GM23338 (cell line): ENCODE measurements at regions not wholly inside any gene's neighbourhood (a gene's known extent, or its start where the extent isn't known, plus 50 kb on each side); places are given as distances from the start of the nearest gene placed in this dataset.

Experiments used
- ATAC-seq: fragments of 200-7000 bp; cut with Tn5 transposase; 3 replicates; pipeline ENCODE4 v1.9.1; 2020
- DNase-seq: peaks from one replicate; pipeline ENCODE4 v3.0.0-alpha.2; 2015; ENCODE audit warnings: low spot score
- H2AFZ ChIP-seq: fragments of 200-600 bp; sonication (generic); 2 replicates; pipeline ENCODE4 v1.8.0; 2016; ENCODE audit warnings: antibody characterized with exemption, mild to moderate bottlenecking, moderate library complexity
- H3F3A ChIP-seq: fragments of 200-600 bp; sonication (generic); replicated peaks from 2 replicates; pipeline ENCODE4 v1.8.0; 2017; ENCODE audit warnings: antibody characterized with exemption, mixed run types, low read depth
- H3K27ac ChIP-seq: fragments of 200-600 bp; sonication (generic); 2 replicates; pipeline ENCODE4 v1.6.1; 2016; ENCODE audit warnings: low read depth
- H3K27me3 ChIP-seq: fragments of 200-600 bp; sonication (generic); 2 replicates; pipeline ENCODE4 v1.8.0; 2016; ENCODE audit warnings: mild to moderate bottlenecking, mixed run types, moderate library complexity; ENCODE audit not compliant: insufficient read depth
- H3K36me3 ChIP-seq: fragments of 200-600 bp; sonication (generic); 2 replicates; pipeline ENCODE4 v1.8.0; 2016; ENCODE audit warnings: mild to moderate bottlenecking; ENCODE audit not compliant: insufficient read depth
- H3K4me1 ChIP-seq: fragments of 200-600 bp; sonication (generic); 2 replicates; pipeline ENCODE4 v1.8.0; 2016; ENCODE audit warnings: mild to moderate bottlenecking, moderate library complexity; ENCODE audit not compliant: insufficient read depth
- H3K4me2 ChIP-seq: fragments of 200-600 bp; sonication (generic); 2 replicates; pipeline ENCODE4 v1.7.1; 2017; ENCODE audit warnings: mixed run types
- H3K4me3 ChIP-seq: fragments of 200-600 bp; sonication (generic); 2 replicates; pipeline ENCODE4 v1.6.1; 2016; ENCODE audit warnings: mixed run types
- H3K79me2 ChIP-seq: fragments of 200-600 bp; sonication (generic); replicated peaks from 2 replicates; pipeline ENCODE4 v1.8.0; 2017; ENCODE audit warnings: mild to moderate bottlenecking; ENCODE audit not compliant: insufficient read depth
- H3K9me2 ChIP-seq: fragments of 200-600 bp; sonication (generic); 2 replicates; pipeline ENCODE4 v1.8.0; 2017; ENCODE audit not compliant: insufficient read depth
- H4K20me1 ChIP-seq: fragments of 200-600 bp; sonication (generic); replicated peaks from 2 replicates; pipeline ENCODE4 v1.8.0; 2017; ENCODE audit warnings: mild to moderate bottlenecking; ENCODE audit not compliant: insufficient read depth
- H3K27ac Mint-ChIP-seq: 2 replicates; pipeline ENCODE4 v1.8.0; 2020; ENCODE audit warnings: inconsistent platforms, mild to moderate bottlenecking, moderate library complexity, mixed read lengths
- H3K27me3 Mint-ChIP-seq: 3 replicates; pipeline ENCODE4 v1.8.0; 2022; ENCODE audit warnings: low read depth, mild to moderate bottlenecking, moderate library complexity, mixed read lengths, inconsistent platforms; ENCODE audit not compliant: insufficient read depth, poor library complexity
- H3K36me3 Mint-ChIP-seq: 3 replicates; pipeline ENCODE4 v1.8.0; 2021; ENCODE audit warnings: low read depth, mild to moderate bottlenecking, inconsistent platforms, moderate library complexity, mixed read lengths
- H3K4me1 Mint-ChIP-seq: 3 replicates; pipeline ENCODE4 v1.8.0; 2020; ENCODE audit warnings: mild to moderate bottlenecking, inconsistent platforms, mixed read lengths
- H3K4me3 Mint-ChIP-seq: 3 replicates; pipeline ENCODE4 v1.8.0; 2021; ENCODE audit warnings: moderate library complexity, mild to moderate bottlenecking, inconsistent platforms, mixed read lengths
- H3K9me3 Mint-ChIP-seq: 3 replicates; pipeline ENCODE4 v1.8.0; 2020; ENCODE audit warnings: moderate library complexity, mild to moderate bottlenecking, inconsistent platforms, mixed read lengths
- EZH2 ChIP-seq: fragments of 200-600 bp; sonication (generic); IDR thresholded peaks from one replicate; pipeline ENCODE4 v1.8.0; 2017; ENCODE audit warnings: antibody characterized with exemption, mild to moderate bottlenecking, low read depth; ENCODE audit not compliant: unreplicated experiment
- EZH2phosphoT487 ChIP-seq: fragments of 200-600 bp; sonication (generic); IDR thresholded peaks from one replicate; pipeline ENCODE4 v1.8.1; 2018; ENCODE audit warnings: antibody characterized with exemption; ENCODE audit not compliant: unreplicated experiment
- JUNB ChIP-seq: IDR thresholded peaks from one replicate; pipeline ENCODE4 v1.6.1; 2016; ENCODE audit warnings: antibody characterized with exemption; ENCODE audit not compliant: unreplicated experiment
- NANOG ChIP-seq: IDR thresholded peaks from 2 replicates; pipeline ENCODE4 v1.6.1; 2016; ENCODE audit warnings: antibody characterized with exemption, borderline replicate concordance
- POLR2AphosphoS5 ChIP-seq: IDR thresholded peaks from 2 replicates; pipeline ENCODE4 v1.6.1; 2016; ENCODE audit warnings: antibody characterized with exemption, low read depth
- STAT1 ChIP-seq: IDR thresholded peaks from one replicate; pipeline ENCODE4 v1.6.1; 2016; ENCODE audit warnings: antibody characterized with exemption; ENCODE audit not compliant: unreplicated experiment
- ZNF114 ChIP-seq: fragments of 250-450 bp; sonication (Bioruptor Pico); IDR thresholded peaks from 2 replicates; pipeline ENCODE4 v1.5.0; 2020; ENCODE audit warnings: mild to moderate bottlenecking, moderate library complexity
- ZNF331 ChIP-seq: fragments of 250-450 bp; sonication (Bioruptor Pico); IDR thresholded peaks from 2 replicates; pipeline ENCODE4 v1.5.0; 2020; ENCODE audit warnings: low read depth, mild to moderate bottlenecking, moderate library complexity
- ZNF462 ChIP-seq: fragments of 250-450 bp; sonication (Bioruptor Pico); IDR thresholded peaks from 2 replicates; pipeline ENCODE4 v1.5.0; 2020; ENCODE audit warnings: mild to moderate bottlenecking, moderate library complexity
- TF ChIP-seq, protein P1 (sequence below): IDR thresholded peaks from one replicate; pipeline ENCODE4 v1.6.1; 2018; ENCODE audit warnings: antibody characterized with exemption; ENCODE audit not compliant: unreplicated experiment
- TF ChIP-seq, protein P2 (sequence below), 2 experiments: fragments of 200-600 bp in 1 of 2; sonication (generic) in 1 of 2; conservative IDR thresholded peaks; 2 replicates each; pipeline versions ENCODE4 v1.5.1 to v1.6.1; 2016 to 2017; ENCODE audit warnings: antibody characterized with exemption in 2 of 2, low read depth in 2 of 2, mild to moderate bottlenecking in 2 of 2, moderate library complexity in 1 of 2
- TF ChIP-seq, protein P3 (sequence below): IDR thresholded peaks from 2 replicates; pipeline ENCODE4 v1.6.1; 2016; ENCODE audit warnings: antibody characterized with exemption

DNA sequence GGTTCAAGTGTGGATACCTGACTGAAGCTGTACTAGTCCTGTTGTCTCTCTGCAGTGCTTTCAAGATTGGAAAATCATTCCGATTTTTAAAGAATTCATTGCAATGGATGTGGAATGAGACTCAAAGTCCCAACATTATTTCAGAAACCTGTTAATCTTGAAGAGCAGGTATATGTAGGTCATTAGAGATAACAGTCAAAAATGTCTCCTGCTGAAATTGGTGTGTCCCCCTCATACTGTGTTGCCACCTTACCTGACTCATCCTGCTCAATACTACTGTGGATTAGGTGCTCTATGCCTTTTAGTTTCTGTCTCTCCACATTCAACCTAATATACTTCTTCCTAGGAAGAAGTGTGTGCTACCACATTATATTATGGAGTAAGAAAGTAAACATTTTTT is 91.1 kb upstream of the NR3C1 start:
- Histone ChIP-seq H4K20me1 (no peaks in the 10 kb centered on the region), H3K27me3 (no peaks in the 10 kb centered on the region), H3K4me1 (no peaks in the 10 kb centered on the region), H3K4me3 (no peak overlapping the region), H3K9me2 (peaks cover 8% of the 10 kb centered on the region), H3K27ac (no peak overlapping the region), H3K79me2 (no peaks in the 10 kb centered on the region), H2AFZ (no peak overlapping the region; the same call in 1 of the 2 replicates), H3F3A (no peaks in the 10 kb centered on the region), H3K4me2 (no peak overlapping the region), H3K36me3 (no peaks in the 10 kb centered on the region)
- TF ChIP-seq ZNF462 (CRISPR knock-in tag) (no peak), ZNF331 (no peak), POLR2AphosphoS5 (no peak), EZH2 (no peak), JUNB (no peak), STAT1 (no peak), EZH2phosphoT487 (no peak), NANOG (no peak), ZNF114 (CRISPR knock-in tag) (no peak)
- TF ChIP-seq, protein P1, sequence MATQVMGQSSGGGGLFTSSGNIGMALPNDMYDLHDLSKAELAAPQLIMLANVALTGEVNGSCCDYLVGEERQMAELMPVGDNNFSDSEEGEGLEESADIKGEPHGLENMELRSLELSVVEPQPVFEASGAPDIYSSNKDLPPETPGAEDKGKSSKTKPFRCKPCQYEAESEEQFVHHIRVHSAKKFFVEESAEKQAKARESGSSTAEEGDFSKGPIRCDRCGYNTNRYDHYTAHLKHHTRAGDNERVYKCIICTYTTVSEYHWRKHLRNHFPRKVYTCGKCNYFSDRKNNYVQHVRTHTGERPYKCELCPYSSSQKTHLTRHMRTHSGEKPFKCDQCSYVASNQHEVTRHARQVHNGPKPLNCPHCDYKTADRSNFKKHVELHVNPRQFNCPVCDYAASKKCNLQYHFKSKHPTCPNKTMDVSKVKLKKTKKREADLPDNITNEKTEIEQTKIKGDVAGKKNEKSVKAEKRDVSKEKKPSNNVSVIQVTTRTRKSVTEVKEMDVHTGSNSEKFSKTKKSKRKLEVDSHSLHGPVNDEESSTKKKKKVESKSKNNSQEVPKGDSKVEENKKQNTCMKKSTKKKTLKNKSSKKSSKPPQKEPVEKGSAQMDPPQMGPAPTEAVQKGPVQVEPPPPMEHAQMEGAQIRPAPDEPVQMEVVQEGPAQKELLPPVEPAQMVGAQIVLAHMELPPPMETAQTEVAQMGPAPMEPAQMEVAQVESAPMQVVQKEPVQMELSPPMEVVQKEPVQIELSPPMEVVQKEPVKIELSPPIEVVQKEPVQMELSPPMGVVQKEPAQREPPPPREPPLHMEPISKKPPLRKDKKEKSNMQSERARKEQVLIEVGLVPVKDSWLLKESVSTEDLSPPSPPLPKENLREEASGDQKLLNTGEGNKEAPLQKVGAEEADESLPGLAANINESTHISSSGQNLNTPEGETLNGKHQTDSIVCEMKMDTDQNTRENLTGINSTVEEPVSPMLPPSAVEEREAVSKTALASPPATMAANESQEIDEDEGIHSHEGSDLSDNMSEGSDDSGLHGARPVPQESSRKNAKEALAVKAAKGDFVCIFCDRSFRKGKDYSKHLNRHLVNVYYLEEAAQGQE, result no peak
- TF ChIP-seq, protein P2, sequence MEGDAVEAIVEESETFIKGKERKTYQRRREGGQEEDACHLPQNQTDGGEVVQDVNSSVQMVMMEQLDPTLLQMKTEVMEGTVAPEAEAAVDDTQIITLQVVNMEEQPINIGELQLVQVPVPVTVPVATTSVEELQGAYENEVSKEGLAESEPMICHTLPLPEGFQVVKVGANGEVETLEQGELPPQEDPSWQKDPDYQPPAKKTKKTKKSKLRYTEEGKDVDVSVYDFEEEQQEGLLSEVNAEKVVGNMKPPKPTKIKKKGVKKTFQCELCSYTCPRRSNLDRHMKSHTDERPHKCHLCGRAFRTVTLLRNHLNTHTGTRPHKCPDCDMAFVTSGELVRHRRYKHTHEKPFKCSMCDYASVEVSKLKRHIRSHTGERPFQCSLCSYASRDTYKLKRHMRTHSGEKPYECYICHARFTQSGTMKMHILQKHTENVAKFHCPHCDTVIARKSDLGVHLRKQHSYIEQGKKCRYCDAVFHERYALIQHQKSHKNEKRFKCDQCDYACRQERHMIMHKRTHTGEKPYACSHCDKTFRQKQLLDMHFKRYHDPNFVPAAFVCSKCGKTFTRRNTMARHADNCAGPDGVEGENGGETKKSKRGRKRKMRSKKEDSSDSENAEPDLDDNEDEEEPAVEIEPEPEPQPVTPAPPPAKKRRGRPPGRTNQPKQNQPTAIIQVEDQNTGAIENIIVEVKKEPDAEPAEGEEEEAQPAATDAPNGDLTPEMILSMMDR (conservative IDR thresholded peaks at IDR 0.05; ENCODE audit: low read depth in 2 of 2), result no peak
- TF ChIP-seq, protein P3, sequence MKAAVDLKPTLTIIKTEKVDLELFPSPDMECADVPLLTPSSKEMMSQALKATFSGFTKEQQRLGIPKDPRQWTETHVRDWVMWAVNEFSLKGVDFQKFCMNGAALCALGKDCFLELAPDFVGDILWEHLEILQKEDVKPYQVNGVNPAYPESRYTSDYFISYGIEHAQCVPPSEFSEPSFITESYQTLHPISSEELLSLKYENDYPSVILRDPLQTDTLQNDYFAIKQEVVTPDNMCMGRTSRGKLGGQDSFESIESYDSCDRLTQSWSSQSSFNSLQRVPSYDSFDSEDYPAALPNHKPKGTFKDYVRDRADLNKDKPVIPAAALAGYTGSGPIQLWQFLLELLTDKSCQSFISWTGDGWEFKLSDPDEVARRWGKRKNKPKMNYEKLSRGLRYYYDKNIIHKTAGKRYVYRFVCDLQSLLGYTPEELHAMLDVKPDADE, result no peak
- DNase-seq, result no peak
- H3K27me3 Mint-ChIP-seq, result peaks cover 2% of the 10 kb centered on the region
- H3K4me1 Mint-ChIP-seq, result no peaks in the 10 kb centered on the region
- H3K4me3 Mint-ChIP-seq, result no peak overlapping the region
- no peaks in the 10 kb centered on the region for H3K36me3 Mint-ChIP-seq
- no peaks in the 10 kb centered on the region for H3K9me3 Mint-ChIP-seq
- H3K27ac Mint-ChIP-seq, result no peak overlapping the region
- no peak for ATAC-seq
